CD14-positive monocyte (primary cell): ENCODE measurements at regions not wholly inside any gene's neighbourhood (a gene's known extent, or its start where the extent isn't known, plus 50 kb on each side); places are given as distances from the start of the nearest gene placed in this dataset.

Experiments
- DNase-seq, 3 donors: peaks; one replicate each; pipeline ENCODE4 v3.0.0-alpha.2; 2011 to 2022
- H2AFZ ChIP-seq: 2 replicates; pipeline ENCODE4 v1.6.0; 2012; ENCODE audit warnings: mild to moderate bottlenecking, low read depth, low read length, inconsistent platforms; ENCODE audit not compliant: insufficient read depth, poor library complexity, severe bottlenecking
- H3K27ac ChIP-seq, 2 donors: 1 replicate in 1 of 2; 2 replicates in 1 of 2; pipeline ENCODE4 v1.5.1; 2012 to 2013; ENCODE audit warnings: low read length in 2 of 2, control low read depth in 1 of 2, inconsistent platforms in 1 of 2, low read depth in 1 of 2, mild to moderate bottlenecking in 1 of 2
- H3K27me3 ChIP-seq, 2 donors: one replicate each; pipeline versions ENCODE4 v1.6.0 to v1.6.1; 2011 to 2013; ENCODE audit warnings: low read length in 2 of 2; ENCODE audit not compliant: control insufficient read depth in 2 of 2, insufficient read depth in 2 of 2
- H3K36me3 ChIP-seq, 2 donors: replicated peaks in 1 of 2; 1 replicate in 1 of 2; 2 replicates in 1 of 2; pipeline versions ENCODE4 v1.5.1 to v1.6.1; 2012 to 2013; ENCODE audit warnings: low read length in 2 of 2, control low read depth in 1 of 2, inconsistent platforms in 1 of 2, mild to moderate bottlenecking in 1 of 2; ENCODE audit not compliant: insufficient read depth in 2 of 2, control insufficient read depth in 1 of 2
- H3K4me1 ChIP-seq, 2 donors: 1 replicate in 1 of 2; 2 replicates in 1 of 2; pipeline versions ENCODE4 v1.5.1 to v1.6.1; 2012 to 2013; ENCODE audit warnings: low read length in 2 of 2, control low read depth in 1 of 2, inconsistent platforms in 1 of 2, mild to moderate bottlenecking in 1 of 2, moderate library complexity in 1 of 2; ENCODE audit not compliant: insufficient read depth in 2 of 2, control insufficient read depth in 1 of 2
- H3K4me2 ChIP-seq: replicated peaks from 2 replicates; pipeline ENCODE3; 2012; ENCODE audit warnings: low read length, moderate library complexity, mild to moderate bottlenecking; ENCODE audit not compliant: poor library complexity, severe bottlenecking; ENCODE audit errors: extremely low read depth
- H3K4me3 ChIP-seq, 3 experiments: fragments of 200-600 bp in 1 of 3; sonication (generic) in 1 of 3; replicated peaks in 1 of 3; 1 replicate in 2 of 3; 2 replicates in 1 of 3; pipeline ENCODE4 v1.5.1; 2011 to 2013; ENCODE audit warnings: low read length in 3 of 3, mild to moderate bottlenecking in 3 of 3, control low read depth in 2 of 3, low read depth in 2 of 3, inconsistent platforms in 1 of 3, moderate library complexity in 1 of 3
- H3K79me2 ChIP-seq: 2 replicates; pipeline ENCODE4 v1.6.0; 2012; ENCODE audit warnings: mild to moderate bottlenecking, control low read depth, inconsistent platforms, low read length, moderate library complexity; ENCODE audit not compliant: insufficient read depth
- H3K9ac ChIP-seq: 2 replicates; pipeline ENCODE4 v1.6.0; 2017; ENCODE audit warnings: low read length, mild to moderate bottlenecking; ENCODE audit not compliant: insufficient read depth, poor library complexity, severe bottlenecking
- H3K9me3 ChIP-seq, 2 donors: replicated peaks in 1 of 2; 1 replicate in 1 of 2; 2 replicates in 1 of 2; pipeline versions ENCODE4 v1.5.1 to v1.6.1; 2012 to 2013; ENCODE audit warnings: low read length in 2 of 2, control low read depth in 1 of 2; ENCODE audit not compliant: control insufficient read depth in 1 of 2, insufficient read depth in 1 of 2
- H4K20me1 ChIP-seq: 2 replicates; pipeline ENCODE4 v1.6.0; 2012; ENCODE audit warnings: mild to moderate bottlenecking, low read length, control low read depth, moderate library complexity; ENCODE audit not compliant: insufficient read depth
- H3K27ac Mint-ChIP-seq, 7 donors: one replicate each; pipeline ENCODE4 v1.8.0; 2020; ENCODE audit warnings: mild to moderate bottlenecking in 7 of 7, mixed read lengths in 7 of 7, moderate library complexity in 6 of 7, inconsistent platforms in 2 of 7
- H3K27me3 Mint-ChIP-seq, 3 donors: one replicate each; pipeline ENCODE4 v1.8.0; 2021 to 2022; ENCODE audit warnings: low read depth in 3 of 3, mild to moderate bottlenecking in 3 of 3, mixed read lengths in 3 of 3, moderate library complexity in 3 of 3, inconsistent platforms in 1 of 3
- H3K36me3 Mint-ChIP-seq, 2 donors: one replicate each; pipeline ENCODE4 v1.8.0; 2020; ENCODE audit warnings: mixed read lengths in 2 of 2, inconsistent platforms in 1 of 2, mild to moderate bottlenecking in 1 of 2
- H3K4me1 Mint-ChIP-seq: one replicate; pipeline ENCODE4 v1.8.0; 2020; ENCODE audit warnings: mild to moderate bottlenecking, mixed read lengths
- H3K4me3 Mint-ChIP-seq, 2 donors: one replicate each; pipeline ENCODE4 v1.8.0; 2020; ENCODE audit warnings: mild to moderate bottlenecking in 2 of 2, mixed read lengths in 2 of 2, moderate library complexity in 1 of 2
- H3K9me3 Mint-ChIP-seq, 7 donors: one replicate each; pipeline ENCODE4 v1.8.0; 2020 to 2022; ENCODE audit warnings: mixed read lengths in 7 of 7, mild to moderate bottlenecking in 6 of 7, moderate library complexity in 6 of 7, inconsistent platforms in 2 of 7
- WGBS: methylation state at CpG from one replicate; pipeline ENCODE4 v1.1.5; 2013; ENCODE audit warnings: missing lambda C conversion rate; ENCODE audit not compliant: insufficient coverage; 5-methylcytosine and 5-hydroxymethylcytosine counted together
- intact Hi-C, 2 donors: fragments of 100-400 bp; cut with micrococcal nuclease; formaldehyde crosslinking; loops; one replicate each; pipeline versions ENCODE4 v1.15.0 to v1.15.1; 2023
- TF ChIP-seq, protein P1 (sequence below): fragments of 200-600 bp; IDR thresholded peaks from one replicate; pipeline ENCODE4 v1.8.0; 2022; ENCODE audit warnings: antibody characterized with exemption, mild to moderate bottlenecking

DNA sequence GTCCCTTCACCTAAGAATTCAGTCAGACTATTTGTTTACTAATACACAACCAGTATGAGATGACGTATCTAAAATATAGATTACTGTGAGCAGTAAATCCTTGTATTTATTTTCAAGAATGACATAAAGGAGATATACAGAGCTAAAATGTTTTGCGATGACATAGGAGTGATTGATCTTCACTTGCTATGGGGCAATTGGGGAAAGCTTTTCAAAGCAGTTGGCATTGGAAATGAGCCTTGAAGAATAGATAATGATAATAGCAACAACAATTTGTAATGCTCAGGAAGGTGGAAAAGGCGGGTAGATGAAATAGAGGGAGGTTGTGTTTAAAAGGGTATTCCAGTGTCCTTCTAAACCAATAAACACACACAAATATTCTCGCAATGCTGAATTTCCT is 623.7 kb downstream of the CDH8 start:
- no peaks in the 10 kb centered on the region for H3K36me3 Mint-ChIP-seq
- TF ChIP-seq, protein P1, sequence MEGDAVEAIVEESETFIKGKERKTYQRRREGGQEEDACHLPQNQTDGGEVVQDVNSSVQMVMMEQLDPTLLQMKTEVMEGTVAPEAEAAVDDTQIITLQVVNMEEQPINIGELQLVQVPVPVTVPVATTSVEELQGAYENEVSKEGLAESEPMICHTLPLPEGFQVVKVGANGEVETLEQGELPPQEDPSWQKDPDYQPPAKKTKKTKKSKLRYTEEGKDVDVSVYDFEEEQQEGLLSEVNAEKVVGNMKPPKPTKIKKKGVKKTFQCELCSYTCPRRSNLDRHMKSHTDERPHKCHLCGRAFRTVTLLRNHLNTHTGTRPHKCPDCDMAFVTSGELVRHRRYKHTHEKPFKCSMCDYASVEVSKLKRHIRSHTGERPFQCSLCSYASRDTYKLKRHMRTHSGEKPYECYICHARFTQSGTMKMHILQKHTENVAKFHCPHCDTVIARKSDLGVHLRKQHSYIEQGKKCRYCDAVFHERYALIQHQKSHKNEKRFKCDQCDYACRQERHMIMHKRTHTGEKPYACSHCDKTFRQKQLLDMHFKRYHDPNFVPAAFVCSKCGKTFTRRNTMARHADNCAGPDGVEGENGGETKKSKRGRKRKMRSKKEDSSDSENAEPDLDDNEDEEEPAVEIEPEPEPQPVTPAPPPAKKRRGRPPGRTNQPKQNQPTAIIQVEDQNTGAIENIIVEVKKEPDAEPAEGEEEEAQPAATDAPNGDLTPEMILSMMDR, result no peak

GRCh38 chr16:61409604-61410003 is 626.6 kb downstream of the CDH8 start:
- Histone ChIP-seq H3K4me1 (no peaks in the 10 kb centered on the region), H3K4me3 (no peak overlapping the region), H3K27ac (no peak overlapping the region), H3K9ac (no peak overlapping the region), H3K9me3 (no peaks in the 10 kb centered on the region), H3K4me2 (no peak overlapping the region), H4K20me1 (no peaks in the 10 kb centered on the region), H3K79me2 (no peaks in the 10 kb centered on the region), H2AFZ (no peak overlapping the region), H3K27me3 (no peaks in the 10 kb centered on the region), H3K36me3 (no peaks in the 10 kb centered on the region)
- Mint-ChIP-seq H3K4me1 (no peaks in the 10 kb centered on the region), H3K36me3 (no peaks in the 10 kb centered on the region), H3K27ac (no peak overlapping the region), H3K9me3 (peaks cover 0 to 2% (median 0%) of the 10 kb centered on the region in 7 donors), H3K4me3 (no peak overlapping the region), H3K27me3 (no peaks in the 10 kb centered on the region)
- TF ChIP-seq, protein P1, result no peak
- no peak for DNase-seq
- intact Hi-C loops, result no loop called here

More for the DNA sequence above, 623.7 kb downstream of the CDH8 start:
- Mint-ChIP-seq H3K4me3 (no peak overlapping the region), H3K27ac (no peak overlapping the region), H3K27me3 (no peaks in the 10 kb centered on the region), H3K4me1 (no peaks in the 10 kb centered on the region), H3K9me3 (peaks cover 0 to 2% (median 0%) of the 10 kb centered on the region in 7 donors)
- Histone ChIP-seq H3K4me1 (no peaks in the 10 kb centered on the region), H3K27ac (no peak overlapping the region), H3K4me3 (no peak overlapping the region), H3K36me3 (no peaks in the 10 kb centered on the region), H3K27me3 (no peaks in the 10 kb centered on the region), H3K4me2 (no peak overlapping the region), H2AFZ (no peak overlapping the region), H3K9me3 (no peaks in the 10 kb centered on the region), H4K20me1 (no peaks in the 10 kb centered on the region), H3K9ac (no peak overlapping the region), H3K79me2 (no peaks in the 10 kb centered on the region)
- no CpG with 5 or more reads among the region's 4 CpGs for WGBS
- DNase-seq, result no peak
- intact Hi-C loops, result no loop called here
